HuH-7.5 (cell line): ENCODE measurements at regions not wholly inside any gene's neighbourhood (a gene's known extent, or its start where the extent isn't known, plus 50 kb on each side); places are given as distances from the start of the nearest gene placed in this dataset.

ENCODE experiments used
- DNase-seq: peaks from one replicate; pipeline ENCODE4 v3.0.0; 2011; ENCODE audit warnings: low spot score

DNA sequence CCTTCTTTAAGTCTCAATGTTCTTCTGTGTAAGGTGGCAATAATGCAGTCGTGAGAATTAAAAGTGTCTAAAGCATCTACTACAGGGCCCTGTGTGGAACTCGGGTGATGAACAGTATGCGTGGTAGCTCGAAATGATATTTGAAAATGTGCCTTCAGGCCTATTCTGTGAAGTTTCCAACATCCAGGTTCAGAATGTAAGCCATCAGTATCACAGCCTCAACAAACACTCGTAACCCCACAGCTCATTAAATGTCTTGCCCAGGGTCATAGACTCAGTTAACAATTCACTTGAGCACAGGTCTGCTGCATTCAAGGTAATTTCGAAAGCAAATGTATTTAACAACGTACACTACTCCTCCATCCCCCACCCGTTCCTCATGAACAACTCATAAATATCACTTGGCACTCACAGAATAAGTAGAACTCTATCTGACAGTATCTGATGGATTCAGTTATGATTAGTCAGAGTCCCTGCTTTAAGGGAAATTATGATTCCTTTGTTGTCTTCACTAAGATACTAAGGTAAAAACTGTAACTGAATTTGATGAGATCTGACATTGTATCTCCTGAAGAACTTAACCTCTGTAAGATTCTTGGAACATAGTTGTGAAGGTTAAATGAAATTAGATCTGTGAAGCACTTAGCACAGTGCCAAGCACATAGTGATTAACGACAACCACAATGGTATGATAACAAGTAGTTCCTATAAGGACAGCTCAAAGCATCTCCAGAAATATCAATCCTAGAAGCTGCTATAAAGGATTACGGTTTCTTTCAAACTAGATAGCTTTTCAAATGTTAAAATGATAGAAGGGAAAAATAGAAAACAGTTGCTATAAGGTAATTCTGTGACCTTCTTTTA, 642.3 kb downstream of the TBL1XR1 start:
- no peak for DNase-seq

GRCh38 chr3:176554264-176554663, 643.0 kb downstream of the TBL1XR1 start:
- DNase-seq: no peak

DNA sequence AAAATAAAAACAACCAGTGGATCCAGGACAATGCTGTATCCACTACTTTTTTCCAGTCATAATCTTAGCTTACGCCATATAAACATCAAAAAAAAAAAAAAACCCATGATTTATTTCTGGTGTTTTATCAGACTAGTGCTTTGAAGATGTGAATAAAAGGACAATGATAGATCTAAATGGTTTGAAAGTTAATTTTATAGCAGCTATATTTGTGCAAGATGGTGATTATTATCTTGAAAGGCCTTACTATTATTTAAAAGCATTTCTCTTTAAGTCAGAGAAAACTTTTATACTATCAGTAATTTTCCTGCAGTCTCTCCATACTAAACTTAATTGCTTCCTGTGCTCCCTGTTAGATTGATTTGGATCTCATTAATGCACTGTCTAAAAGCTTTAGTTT, 670.3 kb downstream of the TBL1XR1 start:
- DNase-seq: no peak

DNA sequence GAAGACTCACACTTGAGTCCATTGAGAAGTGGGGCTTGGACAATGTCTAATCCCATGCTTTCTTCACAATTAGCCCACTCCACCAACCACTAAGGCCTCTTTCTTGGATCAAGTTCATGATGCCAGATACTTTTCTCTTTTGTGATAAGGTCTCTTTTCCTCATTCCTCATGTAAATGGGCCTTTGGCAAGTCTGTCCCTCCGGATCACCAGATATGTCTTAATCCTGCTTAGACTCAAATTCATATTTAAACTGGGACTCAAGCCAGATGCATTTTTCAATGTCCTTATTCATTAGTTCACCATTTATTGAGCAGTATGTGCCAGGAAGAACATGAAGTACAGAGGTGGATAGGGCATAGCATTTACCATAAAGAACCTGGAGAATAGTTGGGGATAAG, 671.1 kb downstream of the TBL1XR1 start:
- no peak for DNase-seq

DNA sequence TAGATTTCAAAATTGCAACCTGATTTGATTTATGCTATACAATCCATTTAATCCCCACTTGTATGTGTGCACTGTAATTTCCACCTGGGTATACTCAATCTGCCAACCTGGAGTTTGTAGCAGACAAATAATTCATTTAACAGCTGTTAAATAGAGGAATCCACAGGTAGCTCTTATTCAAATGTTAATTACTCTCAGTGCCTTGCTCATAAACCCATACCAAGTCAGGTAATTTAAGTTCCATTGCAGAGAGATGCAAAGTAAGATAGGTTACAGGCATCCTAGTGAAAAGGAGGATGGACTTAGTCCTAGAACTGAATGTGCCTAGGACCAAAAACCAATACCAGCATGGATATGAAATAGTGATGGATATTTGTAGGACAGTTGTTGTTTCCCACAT, 674.2 kb downstream of the TBL1XR1 start:
- no peak for DNase-seq

DNA sequence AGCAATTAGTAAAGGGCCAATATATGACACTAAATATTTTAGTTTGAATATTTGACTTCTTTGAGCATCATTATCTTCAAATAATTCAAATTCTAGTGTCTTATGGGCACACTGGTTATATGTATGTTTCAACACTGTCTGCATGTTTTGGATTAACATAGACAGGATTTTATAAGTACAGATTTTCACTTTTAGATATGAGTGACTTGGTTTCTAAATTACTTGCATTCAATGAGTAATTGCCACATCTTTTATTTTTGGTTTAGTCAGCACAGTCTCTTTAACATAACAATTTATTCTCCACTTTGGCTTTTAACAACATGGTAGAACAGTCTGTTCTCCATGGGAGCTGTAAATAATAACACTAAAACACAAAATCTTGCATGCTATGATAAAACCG, 674.8 kb downstream of the TBL1XR1 start:
- DNase-seq: no peak

- no peak for DNase-seq
Observed at GRCh38 chr3:176521531-176522175, 675.6 kb downstream of the TBL1XR1 start.

GRCh38 chr3:176514297-176514696, 683.0 kb downstream of the TBL1XR1 start:
- peak; percentile 4 for DNase-seq

DNA sequence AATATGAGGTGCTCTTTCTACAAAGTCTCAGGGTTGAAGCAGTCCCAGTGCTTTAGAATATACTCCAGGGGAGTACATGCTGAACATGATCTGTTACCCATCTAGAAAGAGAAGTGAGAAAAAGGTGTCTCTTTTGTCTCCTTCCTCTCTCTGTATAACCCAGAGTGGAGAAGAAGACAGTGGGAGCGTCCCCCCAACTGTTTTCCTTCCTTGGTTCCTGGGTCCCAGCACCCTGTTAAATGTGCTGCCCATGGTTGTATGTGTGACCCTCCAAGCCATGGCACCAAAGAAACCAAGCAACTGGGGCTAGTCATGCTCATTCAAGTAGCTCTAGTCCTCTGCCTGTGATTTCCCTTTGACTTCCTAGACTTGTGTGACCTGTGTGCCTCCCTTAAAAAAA, 683.7 kb downstream of the TBL1XR1 start:
- no peak for DNase-seq

DNA sequence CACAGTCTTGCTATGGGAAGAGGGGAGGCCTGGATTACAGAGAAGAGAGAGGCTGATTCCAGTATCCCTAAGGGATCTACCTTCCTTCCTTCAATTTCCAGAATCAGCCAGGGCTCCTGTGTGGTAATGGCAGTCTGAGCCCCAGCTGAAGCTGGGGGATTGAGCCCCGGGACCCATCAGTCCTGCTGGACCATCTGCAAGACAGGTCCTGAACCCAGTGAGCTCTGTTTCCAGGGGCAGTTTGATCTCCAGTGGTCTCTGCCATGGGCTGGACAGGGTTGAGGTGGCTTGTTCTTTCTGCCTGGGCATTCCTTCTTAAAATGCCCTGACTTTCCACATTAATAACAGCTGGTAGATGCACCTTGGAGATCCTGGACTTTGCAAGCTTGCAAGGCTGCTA, 685.2 kb downstream of the TBL1XR1 start:
- DNase-seq: no peak

- no peak for DNase-seq
Observed at GRCh38 chr3:176510097-176510496, 687.2 kb downstream of the TBL1XR1 start.

- DNase-seq: no peak
Observed at GRCh38 chr3:176505878-176506621, 691.2 kb downstream of the TBL1XR1 start.

- no peak for DNase-seq
Observed at GRCh38 chr3:176491084-176491483, 706.2 kb downstream of the TBL1XR1 start.

- no peak for DNase-seq
Observed at GRCh38 chr3:176490357-176490756, 706.9 kb downstream of the TBL1XR1 start.

- DNase-seq: no peak
Observed at GRCh38 chr3:176479248-176479647, 718.0 kb downstream of the TBL1XR1 start.

- no peak for DNase-seq
Observed at GRCh38 chr3:176469694-176470205, 727.5 kb downstream of the TBL1XR1 start.

GRCh38 chr3:176463610-176464009, 733.7 kb downstream of the TBL1XR1 start:
- DNase-seq: no peak

DNA sequence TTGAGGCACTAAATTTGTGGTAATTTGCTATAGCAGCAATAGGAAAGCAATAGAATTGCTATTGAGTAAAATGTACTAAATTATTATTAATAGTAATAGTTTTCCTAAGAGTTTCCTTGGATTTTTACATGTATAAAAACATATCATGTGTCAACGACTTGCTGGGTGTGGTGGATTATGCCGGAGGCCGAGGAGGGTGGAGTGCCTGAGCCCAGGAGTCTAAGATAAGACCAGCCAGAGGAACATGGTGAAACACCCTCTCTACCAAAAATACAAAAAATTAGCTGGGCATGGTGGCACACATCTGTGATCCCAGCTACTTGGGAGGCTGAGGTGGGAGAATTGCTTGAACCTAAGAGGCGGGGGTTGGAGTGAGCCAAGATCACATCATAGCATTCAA, 749.9 kb downstream of the TBL1XR1 start:
- no peak for DNase-seq

GRCh38 chr3:176442326-176442725, 755.0 kb downstream of the TBL1XR1 start:
- no peak for DNase-seq

DNA sequence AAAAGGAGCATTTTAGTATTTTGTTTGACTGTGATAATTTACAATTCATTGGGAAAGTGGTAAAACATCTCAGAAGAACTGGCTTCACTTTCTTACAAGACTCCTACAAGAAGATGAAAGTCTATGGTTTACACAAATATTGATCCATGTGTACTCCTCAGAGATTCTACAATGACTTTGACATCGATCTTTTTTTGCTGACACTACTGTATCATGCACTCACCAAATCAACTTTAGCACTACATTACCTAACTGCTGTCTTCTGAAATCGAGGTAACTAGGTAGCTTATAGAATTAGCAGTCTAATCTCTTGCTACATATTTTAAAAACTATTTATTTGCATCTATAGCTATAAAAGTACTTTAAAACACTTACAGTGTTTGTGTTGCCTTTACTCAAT, 757.6 kb downstream of the TBL1XR1 start:
- DNase-seq: no peak

DNA sequence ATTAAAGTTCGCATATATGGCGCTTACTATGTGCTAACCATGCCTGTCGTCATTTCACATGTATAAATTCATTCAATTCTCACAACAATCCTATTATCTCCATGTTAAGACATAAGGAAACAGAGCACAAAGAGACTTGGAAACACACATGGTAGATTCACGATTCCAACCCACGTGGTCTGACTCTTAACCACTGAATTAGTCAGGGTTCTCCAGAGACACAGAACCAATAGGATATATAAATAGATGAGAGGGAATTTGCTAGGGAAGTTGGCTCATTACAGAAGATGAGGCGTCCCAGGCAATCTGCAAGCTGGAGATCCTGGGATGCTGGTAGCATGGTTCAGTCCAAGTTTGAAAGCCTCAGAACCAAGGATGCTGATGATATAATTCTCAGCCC, 765.3 kb downstream of the TBL1XR1 start:
- no peak for DNase-seq

- DNase-seq: no peak
Observed at GRCh38 chr3:176431038-176431418, 766.3 kb downstream of the TBL1XR1 start.
